GM12878 (cell line): ENCODE measurements at regions not wholly inside any gene's neighbourhood (a gene's known extent, or its start where the extent isn't known, plus 50 kb on each side); places are given as distances from the start of the nearest gene placed in this dataset.
"Not testable (repeated sequence)": the region's sequence is repeated elsewhere in the genome, so short reads cannot be mapped to it uniquely, and the experiment has no call there.

Experiments
- ATAC-seq: fragments of 200-7000 bp; cut with Tn5 transposase; 3 replicates; pipeline ENCODE4 v1.9.1; 2020; ENCODE audit warnings: mild to moderate bottlenecking, moderate library complexity
- BruUV-seq: library from RNA; stranded (reverse); fragments of 400-500 nt; replicated peaks from 2 replicates; lab custom pipeline; 2021; lab: Mats Ljungman, UMichigan
- CTCF ChIA-PET: fragments of 300-600 bp; sonication (Branson Sonifier 250); formaldehyde crosslinking; extraction: SDS; loops from one replicate; lab custom pipeline; 2021; ENCODE audit warnings: inconsistent platforms; lab: Yijun Ruan, JAX
- POLR2A ChIA-PET: fragments of 350-600 bp; formaldehyde crosslinking; extraction: SDS; loops from one replicate; lab custom pipeline; 2021; ENCODE audit warnings: inconsistent platforms; lab: Charles Lee
- RAD21 ChIA-PET: fragments of 300-600 bp; sonication (Branson Sonifier 250); formaldehyde crosslinking; loops from one replicate; lab custom pipeline; 2023; ENCODE audit warnings: antibody characterized with exemption; ENCODE audit not compliant: unreplicated experiment; lab: Charles Lee
- SMC1A ChIA-PET: fragments of 300-600 bp; sonication (Branson Sonifier 250); formaldehyde crosslinking; loops from one replicate; lab custom pipeline; 2023; ENCODE audit not compliant: unreplicated experiment, uncharacterized antibody; lab: Charles Lee
- DNase-seq: peaks from one replicate; pipeline ENCODE4 v3.0.0-alpha.2; 2011; ENCODE audit warnings: low read depth, low spot score
- FAIRE-seq: peaks from 3 replicates; lab custom pipeline; 2011; peaks lifted over from hg19 to GRCh38; lab: Jason Lieb, UNC
- H2AFZ ChIP-seq: 2 replicates; pipeline ENCODE4 v1.6.0; 2011; ENCODE audit warnings: low read depth, low read length, control low read depth; ENCODE audit not compliant: control insufficient read depth
- H3K27ac ChIP-seq: 2 replicates; pipeline ENCODE4 v1.5.1; 2011; ENCODE audit warnings: control low read depth; ENCODE audit not compliant: control insufficient read depth, insufficient read depth
- H3K27me3 ChIP-seq, 2 experiments: replicated peaks in 1 of 2; 2 replicates each; pipeline versions ENCODE4 v1.6.0 to v1.6.1; 2011; ENCODE audit warnings: low read length in 1 of 2; ENCODE audit not compliant: control insufficient read depth in 2 of 2, insufficient read depth in 2 of 2
- H3K36me3 ChIP-seq, 2 experiments: 2 replicates each; pipeline ENCODE4 v1.5.1; 2011; ENCODE audit warnings: low read length in 1 of 2; ENCODE audit not compliant: control insufficient read depth in 2 of 2, insufficient read depth in 2 of 2
- H3K4me1 ChIP-seq: 2 replicates; pipeline ENCODE4 v1.6.1; 2011; ENCODE audit warnings: mild to moderate bottlenecking, low read length, moderate library complexity, mixed read lengths; ENCODE audit not compliant: control insufficient read depth, insufficient read depth
- H3K4me2 ChIP-seq: 2 replicates; pipeline ENCODE4 v1.6.0; 2011; ENCODE audit warnings: control low read depth; ENCODE audit not compliant: control insufficient read depth, insufficient read depth
- H3K4me3 ChIP-seq: fragments of 200-600 bp; sonication (generic); 2 replicates; pipeline ENCODE4 v1.5.1; 2016
- H3K79me2 ChIP-seq: 2 replicates; pipeline ENCODE4 v1.6.0; 2011; ENCODE audit warnings: low read length; ENCODE audit not compliant: control insufficient read depth, insufficient read depth
- H3K9ac ChIP-seq: 2 replicates; pipeline ENCODE4 v1.8.0; 2011; ENCODE audit warnings: low read length, control low read depth, mixed read lengths; ENCODE audit not compliant: control insufficient read depth, insufficient read depth
- H3K9me3 ChIP-seq: replicated peaks from 3 replicates; pipeline ENCODE4 v1.5.1; 2011; ENCODE audit warnings: mild to moderate bottlenecking, low read length; ENCODE audit not compliant: control insufficient read depth, insufficient read depth
- H4K20me1 ChIP-seq: 2 replicates; pipeline ENCODE4 v1.6.0; 2011; ENCODE audit not compliant: control insufficient read depth, insufficient read depth
- BCL11A ChIP-seq: IDR thresholded peaks from 2 replicates; pipeline ENCODE4 v1.6.1; 2011; ENCODE audit warnings: low read depth, low read length
- CBX5 ChIP-seq: sonication (generic); IDR thresholded peaks from 2 replicates; pipeline ENCODE4 v1.6.1; 2016; ENCODE audit warnings: low read depth, moderate library complexity, mild to moderate bottlenecking, inconsistent platforms
- FOXM1 ChIP-seq: IDR thresholded peaks from 2 replicates; pipeline ENCODE4 v1.6.1; 2012; ENCODE audit warnings: low read depth, mild to moderate bottlenecking, inconsistent platforms, low read length, moderate library complexity
- GABPA ChIP-seq: IDR thresholded peaks from 2 replicates; pipeline ENCODE4 v1.6.1; 2014; ENCODE audit warnings: antibody characterized with exemption, low read depth, mild to moderate bottlenecking, inconsistent platforms
- NFXL1 ChIP-seq: fragments of 450-650 bp; IDR thresholded peaks from 2 replicates; pipeline ENCODE4 v1.6.1; 2017; ENCODE audit warnings: antibody characterized with exemption, mild to moderate bottlenecking, borderline replicate concordance
- NFYB ChIP-seq: IDR thresholded peaks from 2 replicates; pipeline ENCODE4 v1.6.1; 2011; ENCODE audit warnings: low read depth, mild to moderate bottlenecking, low read length, improper control_type of control experiment, moderate library complexity; ENCODE audit not compliant: insufficient read depth
- POLR2AphosphoS2 ChIP-seq: IDR thresholded peaks from 2 replicates; pipeline ENCODE4 v1.6.1; 2011; ENCODE audit warnings: low read depth, mild to moderate bottlenecking, low read length, improper control_type of control experiment, moderate library complexity
- RFX5 ChIP-seq: IDR thresholded peaks from 2 replicates; pipeline ENCODE4 v1.6.1; 2011; ENCODE audit warnings: low read depth, low read length, improper control_type of control experiment
- SREBF2 ChIP-seq: IDR thresholded peaks from 2 replicates; pipeline ENCODE4 v1.6.1; 2012; ENCODE audit warnings: mild to moderate bottlenecking, low read length
- ZSCAN29 ChIP-seq: fragments of 450-650 bp; IDR thresholded peaks from 2 replicates; pipeline ENCODE4 v1.6.1; 2017; ENCODE audit warnings: mild to moderate bottlenecking, moderate library complexity
- ZZZ3 ChIP-seq: IDR thresholded peaks from 2 replicates; pipeline ENCODE4 v1.6.1; 2011; ENCODE audit warnings: low read depth; ENCODE audit not compliant: control insufficient read depth, insufficient read length
- WGBS: methylation state at CpG from one replicate; pipeline ENCODE4 v1.1.6; 2016; ENCODE audit warnings: low lambda C conversion rate; ENCODE audit not compliant: insufficient replicate concordance, insufficient coverage; ENCODE audit errors: missing lambda C conversion rate; 5-methylcytosine and 5-hydroxymethylcytosine counted together
- in situ Hi-C: fragments of 300-500 bp; cut with MboI; formaldehyde crosslinking; loops from 9 replicates; pipeline ENCODE4 v1.14.3; 2018; ENCODE audit warnings: mixed read lengths
- intact Hi-C: fragments of 100-400 bp; cut with micrococcal nuclease; formaldehyde crosslinking; loops from one replicate; pipeline ENCODE4 v1.14.2; 2022; ENCODE audit not compliant: unreplicated experiment
- TF ChIP-seq, protein P1 (sequence below): IDR thresholded peaks from 2 replicates; pipeline ENCODE4 v1.6.1; 2011; ENCODE audit warnings: mild to moderate bottlenecking, low read depth, low read length, moderate library complexity; ENCODE audit not compliant: insufficient replicate concordance
- TF ChIP-seq, protein P2 (sequence below): IDR thresholded peaks from 2 replicates; pipeline ENCODE4 v1.6.1; 2011; ENCODE audit warnings: borderline replicate concordance, low read depth, mild to moderate bottlenecking, moderate library complexity, mixed read lengths, low read length; ENCODE audit not compliant: insufficient read depth; ENCODE audit errors: extremely low read length

DNA sequence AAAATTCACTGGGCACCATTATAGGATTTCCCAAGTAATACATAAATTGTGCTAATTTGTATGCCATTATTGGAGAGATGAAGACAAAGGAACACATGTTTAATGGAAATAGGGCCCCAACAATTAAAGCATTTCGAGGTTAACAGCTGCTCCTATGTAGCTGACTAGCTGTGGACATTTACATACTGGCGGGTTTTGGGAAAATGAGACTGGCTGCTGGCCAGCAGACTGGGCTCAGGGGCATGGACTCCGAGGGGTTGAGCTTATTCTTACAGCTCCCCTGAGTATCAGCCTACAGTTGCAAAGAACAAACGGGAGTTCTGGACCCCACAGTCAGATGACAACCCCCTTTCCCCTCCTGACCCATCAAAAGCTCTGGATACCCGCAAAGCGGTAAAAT lies 91.9 kb upstream of the MYO3A start (continued):
- TF ChIP-seq, protein P1, sequence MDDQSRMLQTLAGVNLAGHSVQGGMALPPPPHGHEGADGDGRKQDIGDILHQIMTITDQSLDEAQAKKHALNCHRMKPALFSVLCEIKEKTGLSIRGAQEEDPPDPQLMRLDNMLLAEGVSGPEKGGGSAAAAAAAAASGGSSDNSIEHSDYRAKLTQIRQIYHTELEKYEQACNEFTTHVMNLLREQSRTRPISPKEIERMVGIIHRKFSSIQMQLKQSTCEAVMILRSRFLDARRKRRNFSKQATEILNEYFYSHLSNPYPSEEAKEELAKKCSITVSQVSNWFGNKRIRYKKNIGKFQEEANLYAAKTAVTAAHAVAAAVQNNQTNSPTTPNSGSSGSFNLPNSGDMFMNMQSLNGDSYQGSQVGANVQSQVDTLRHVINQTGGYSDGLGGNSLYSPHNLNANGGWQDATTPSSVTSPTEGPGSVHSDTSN: no peak

DNA sequence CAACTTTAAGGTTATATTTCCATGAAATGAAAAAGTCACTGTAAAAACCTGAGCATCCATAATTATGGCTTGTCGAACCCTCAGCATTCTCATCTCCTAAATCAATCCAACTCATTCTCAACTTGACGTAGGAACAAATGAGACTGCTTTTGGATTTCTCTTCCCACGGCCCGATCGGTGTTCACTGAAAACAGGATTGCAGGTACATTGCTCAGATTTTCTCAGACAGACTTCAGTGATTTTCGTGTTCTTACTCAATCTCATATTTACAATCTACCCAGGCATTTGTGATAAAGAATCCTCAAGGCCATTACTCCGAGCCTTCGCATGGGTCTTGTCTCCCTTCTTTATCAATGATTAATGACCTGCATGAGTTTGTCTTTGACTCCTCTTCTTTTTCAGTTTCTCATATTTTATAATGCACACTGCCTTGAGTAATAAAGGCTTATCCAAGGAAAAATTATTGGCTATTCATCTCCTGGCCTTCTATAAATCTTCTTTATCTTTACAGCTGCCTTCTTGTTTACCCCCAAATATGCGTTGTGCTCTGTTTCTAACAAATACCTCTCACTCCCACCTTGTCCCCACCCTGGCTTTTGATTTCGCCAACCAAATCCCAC lies 90.4 kb upstream of the MYO3A start:
- in situ Hi-C loops (no loop called here), intact Hi-C loops (no loop called here)
- Histone ChIP-seq H3K27me3 (no peaks in the 10 kb centered on the region), H3K27ac (no peak overlapping the region), H3K79me2 (no peaks in the 10 kb centered on the region), H3K9ac (no peak overlapping the region), H3K4me3 (no peak overlapping the region), H2AFZ (no peak overlapping the region), H4K20me1 (no peaks in the 10 kb centered on the region), H3K36me3 (no peaks in the 10 kb centered on the region), H3K9me3 (no peaks in the 10 kb centered on the region), H3K4me1 (no peaks in the 10 kb centered on the region), H3K4me2 (no peak overlapping the region)
- BruUV-seq: no TSS peak
- DNase-seq (no peak), ATAC-seq (no peak), FAIRE-seq (no peak)
- POLR2A ChIA-PET: no interaction called here
- SMC1A ChIA-PET: no interaction called here
- RAD21 ChIA-PET: no interaction called here
- 39% methylated on average over 10 of the region's 10 CpGs for WGBS
- no peak for TF ChIP-seq CBX5
- TF ChIP-seq, protein P2, sequence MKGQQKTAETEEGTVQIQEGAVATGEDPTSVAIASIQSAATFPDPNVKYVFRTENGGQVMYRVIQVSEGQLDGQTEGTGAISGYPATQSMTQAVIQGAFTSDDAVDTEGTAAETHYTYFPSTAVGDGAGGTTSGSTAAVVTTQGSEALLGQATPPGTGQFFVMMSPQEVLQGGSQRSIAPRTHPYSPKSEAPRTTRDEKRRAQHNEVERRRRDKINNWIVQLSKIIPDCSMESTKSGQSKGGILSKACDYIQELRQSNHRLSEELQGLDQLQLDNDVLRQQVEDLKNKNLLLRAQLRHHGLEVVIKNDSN: no peak
- no peak for TF ChIP-seq POLR2AphosphoS2
- TF ChIP-seq FOXM1: no peak
- no peak for TF ChIP-seq BCL11A
- TF ChIP-seq GABPA: no peak
- TF ChIP-seq ZSCAN29: no peak
- TF ChIP-seq NFXL1: no peak
- no peak for TF ChIP-seq SREBF2
- no peak for TF ChIP-seq NFYB
- no peak for TF ChIP-seq RFX5
- no peak for TF ChIP-seq ZZZ3
- CTCF ChIA-PET: no interaction called here

DNA sequence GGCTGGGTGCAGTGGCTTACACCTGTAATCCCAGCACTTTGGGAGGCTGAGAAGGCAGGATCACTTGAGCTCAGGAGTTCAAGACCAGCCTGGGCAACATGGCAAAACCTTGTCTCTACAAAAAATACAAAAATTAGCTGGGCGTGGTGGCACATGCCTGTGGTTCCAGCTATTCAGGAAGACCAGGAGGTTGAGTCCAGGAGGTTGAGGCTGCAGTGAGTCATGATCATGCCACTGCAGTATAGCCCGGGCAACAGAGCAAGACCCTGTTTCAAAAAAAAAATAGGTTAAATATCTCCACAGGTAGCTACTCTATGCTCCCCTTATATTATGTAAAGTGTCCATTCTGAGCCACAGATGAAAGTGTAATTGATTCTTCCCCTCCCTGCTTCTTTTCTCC lies 89.3 kb upstream of the MYO3A start:
- not testable (repeated sequence) for BruUV-seq, H3K36me3 ChIP-seq, DNase-seq

More for the DNA sequence above, 89.3 kb upstream of the MYO3A start:
- RAD21 ChIA-PET, H3K4me3 ChIP-seq, in situ Hi-C loops, H4K20me1 ChIP-seq, H3K27ac ChIP-seq, intact Hi-C loops, POLR2A ChIA-PET, H3K4me1 ChIP-seq, ATAC-seq, FAIRE-seq, H3K79me2 ChIP-seq, SMC1A ChIA-PET, H3K9me3 ChIP-seq, H3K27me3 ChIP-seq, H3K9ac ChIP-seq, CTCF ChIA-PET, H2AFZ ChIP-seq, H3K4me2 ChIP-seq: not testable (repeated sequence)
- 0% methylated on average over 2 of the region's 2 CpGs for WGBS
